ENCODE measurements at regions not wholly inside any gene's neighbourhood (a gene's known extent, or its start where the extent isn't known, plus 50 kb on each side); places are given as distances from the start of the nearest gene placed in this dataset.

- H4K20me1 ChIP-seq (ENCODE audit: insufficient read depth) = no peaks in the 10 kb centered on the region
- no peaks in the 10 kb centered on the region for H3K36me3 ChIP-seq (ENCODE audit: insufficient read depth, low read length)
- H3K9me2 ChIP-seq (ENCODE audit: insufficient read depth, low read length) = no peaks in the 10 kb centered on the region
- H2AFZ ChIP-seq (ENCODE audit: low read depth, low read length) = no peak overlapping the region
- H3K79me2 ChIP-seq (replicated peaks; ENCODE audit: insufficient read depth, low read length) = no peaks in the 10 kb centered on the region
- no peaks in the 10 kb centered on the region for H3K27me3 ChIP-seq (ENCODE audit: insufficient read depth, low read depth, low read length)
- H3F3A ChIP-seq (ENCODE audit: insufficient read depth, low read length, poor library complexity, severe bottlenecking) = no peaks in the 10 kb centered on the region
- H3K9ac ChIP-seq (ENCODE audit: low read length) = no peak overlapping the region
- H3K4me3 ChIP-seq (ENCODE audit: low read length) = no peak overlapping the region
- H3K27ac ChIP-seq (ENCODE audit: low read length) = no peak overlapping the region
- no peak for TF ChIP-seq EP300 (conservative IDR thresholded peaks at IDR 0.05; ENCODE audit: poor library complexity, severe bottlenecking)
- TF ChIP-seq RAD21 (conservative IDR thresholded peaks at IDR 0.05) = no peak
- TF ChIP-seq, protein P1, sequence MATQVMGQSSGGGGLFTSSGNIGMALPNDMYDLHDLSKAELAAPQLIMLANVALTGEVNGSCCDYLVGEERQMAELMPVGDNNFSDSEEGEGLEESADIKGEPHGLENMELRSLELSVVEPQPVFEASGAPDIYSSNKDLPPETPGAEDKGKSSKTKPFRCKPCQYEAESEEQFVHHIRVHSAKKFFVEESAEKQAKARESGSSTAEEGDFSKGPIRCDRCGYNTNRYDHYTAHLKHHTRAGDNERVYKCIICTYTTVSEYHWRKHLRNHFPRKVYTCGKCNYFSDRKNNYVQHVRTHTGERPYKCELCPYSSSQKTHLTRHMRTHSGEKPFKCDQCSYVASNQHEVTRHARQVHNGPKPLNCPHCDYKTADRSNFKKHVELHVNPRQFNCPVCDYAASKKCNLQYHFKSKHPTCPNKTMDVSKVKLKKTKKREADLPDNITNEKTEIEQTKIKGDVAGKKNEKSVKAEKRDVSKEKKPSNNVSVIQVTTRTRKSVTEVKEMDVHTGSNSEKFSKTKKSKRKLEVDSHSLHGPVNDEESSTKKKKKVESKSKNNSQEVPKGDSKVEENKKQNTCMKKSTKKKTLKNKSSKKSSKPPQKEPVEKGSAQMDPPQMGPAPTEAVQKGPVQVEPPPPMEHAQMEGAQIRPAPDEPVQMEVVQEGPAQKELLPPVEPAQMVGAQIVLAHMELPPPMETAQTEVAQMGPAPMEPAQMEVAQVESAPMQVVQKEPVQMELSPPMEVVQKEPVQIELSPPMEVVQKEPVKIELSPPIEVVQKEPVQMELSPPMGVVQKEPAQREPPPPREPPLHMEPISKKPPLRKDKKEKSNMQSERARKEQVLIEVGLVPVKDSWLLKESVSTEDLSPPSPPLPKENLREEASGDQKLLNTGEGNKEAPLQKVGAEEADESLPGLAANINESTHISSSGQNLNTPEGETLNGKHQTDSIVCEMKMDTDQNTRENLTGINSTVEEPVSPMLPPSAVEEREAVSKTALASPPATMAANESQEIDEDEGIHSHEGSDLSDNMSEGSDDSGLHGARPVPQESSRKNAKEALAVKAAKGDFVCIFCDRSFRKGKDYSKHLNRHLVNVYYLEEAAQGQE (IDR thresholded peaks at IDR 0.05; ENCODE audit: borderline replicate concordance) = no peak
- TF ChIP-seq MXI1 (conservative IDR thresholded peaks at IDR 0.05; ENCODE audit: poor library complexity, severe bottlenecking) = no peak
- no peak for TF ChIP-seq TAF1 (IDR thresholded peaks at IDR 0.05; ENCODE audit: low read depth)
- TF ChIP-seq SMC3 (conservative IDR thresholded peaks at IDR 0.05; ENCODE audit: poor library complexity) = no peak
- TF ChIP-seq EZH2 (IDR thresholded peaks at IDR 0.05; ENCODE audit: borderline replicate concordance, insufficient read depth, low read length, poor library complexity, severe bottlenecking) = no peak
- no peak for TF ChIP-seq CTCF (IDR thresholded peaks at IDR 0.05; ENCODE audit: poor library complexity, severe bottlenecking)
- TF ChIP-seq POLR2AphosphoS5 (IDR thresholded peaks at IDR 0.05) = no peak
- H3K9me3 ChIP-seq (ENCODE audit: low read length) = peaks cover 3% of the 10 kb centered on the region
- no peak overlapping the region for H3K4me2 ChIP-seq (ENCODE audit: low read length)
These were observed 476.0 kb downstream of the RASEF start for GRCh38 chr9:82586918-82587356.

GRCh38 chr9:82588301-82589180 lies 474.4 kb downstream of the RASEF start:
- Histone ChIP-seq H3K4me3 (ENCODE audit: low read length) (no peak overlapping the region), H4K20me1 (ENCODE audit: insufficient read depth) (no peaks in the 10 kb centered on the region), H3K9ac (ENCODE audit: low read length) (no peak overlapping the region), H3K79me2 (replicated peaks; ENCODE audit: insufficient read depth, low read length) (no peaks in the 10 kb centered on the region), H3K9me3 (ENCODE audit: low read length) (peaks cover 3% of the 10 kb centered on the region), H3K9me2 (ENCODE audit: insufficient read depth, low read length) (no peaks in the 10 kb centered on the region), H3K27ac (ENCODE audit: low read length) (no peak overlapping the region), H2AFZ (ENCODE audit: low read depth, low read length) (no peak overlapping the region), H3K36me3 (ENCODE audit: insufficient read depth, low read length) (no peaks in the 10 kb centered on the region), H3K27me3 (ENCODE audit: insufficient read depth, low read depth, low read length) (no peaks in the 10 kb centered on the region), H3F3A (ENCODE audit: insufficient read depth, low read length, poor library complexity, severe bottlenecking) (no peaks in the 10 kb centered on the region), H3K4me2 (ENCODE audit: low read length) (no peak overlapping the region)
- TF ChIP-seq TAF1 (IDR thresholded peaks at IDR 0.05; ENCODE audit: low read depth) = no peak
- TF ChIP-seq RAD21 (conservative IDR thresholded peaks at IDR 0.05) = no peak
- TF ChIP-seq POLR2AphosphoS5 (IDR thresholded peaks at IDR 0.05) = no peak
- TF ChIP-seq, protein P1 (IDR thresholded peaks at IDR 0.05; ENCODE audit: borderline replicate concordance) = no peak
- TF ChIP-seq MXI1 (conservative IDR thresholded peaks at IDR 0.05; ENCODE audit: poor library complexity, severe bottlenecking) = no peak
- TF ChIP-seq EZH2 (IDR thresholded peaks at IDR 0.05; ENCODE audit: borderline replicate concordance, insufficient read depth, low read length, poor library complexity, severe bottlenecking) = no peak
- no peak for TF ChIP-seq CTCF (IDR thresholded peaks at IDR 0.05; ENCODE audit: poor library complexity, severe bottlenecking)
- no peak for TF ChIP-seq SMC3 (conservative IDR thresholded peaks at IDR 0.05; ENCODE audit: poor library complexity)
- TF ChIP-seq EP300 (conservative IDR thresholded peaks at IDR 0.05; ENCODE audit: poor library complexity, severe bottlenecking) = no peak
